ENCODE measurements at regions not wholly inside any gene's neighbourhood (a gene's known extent, or its start where the extent isn't known, plus 50 kb on each side); places are given as distances from the start of the nearest gene placed in this dataset.

DNA sequence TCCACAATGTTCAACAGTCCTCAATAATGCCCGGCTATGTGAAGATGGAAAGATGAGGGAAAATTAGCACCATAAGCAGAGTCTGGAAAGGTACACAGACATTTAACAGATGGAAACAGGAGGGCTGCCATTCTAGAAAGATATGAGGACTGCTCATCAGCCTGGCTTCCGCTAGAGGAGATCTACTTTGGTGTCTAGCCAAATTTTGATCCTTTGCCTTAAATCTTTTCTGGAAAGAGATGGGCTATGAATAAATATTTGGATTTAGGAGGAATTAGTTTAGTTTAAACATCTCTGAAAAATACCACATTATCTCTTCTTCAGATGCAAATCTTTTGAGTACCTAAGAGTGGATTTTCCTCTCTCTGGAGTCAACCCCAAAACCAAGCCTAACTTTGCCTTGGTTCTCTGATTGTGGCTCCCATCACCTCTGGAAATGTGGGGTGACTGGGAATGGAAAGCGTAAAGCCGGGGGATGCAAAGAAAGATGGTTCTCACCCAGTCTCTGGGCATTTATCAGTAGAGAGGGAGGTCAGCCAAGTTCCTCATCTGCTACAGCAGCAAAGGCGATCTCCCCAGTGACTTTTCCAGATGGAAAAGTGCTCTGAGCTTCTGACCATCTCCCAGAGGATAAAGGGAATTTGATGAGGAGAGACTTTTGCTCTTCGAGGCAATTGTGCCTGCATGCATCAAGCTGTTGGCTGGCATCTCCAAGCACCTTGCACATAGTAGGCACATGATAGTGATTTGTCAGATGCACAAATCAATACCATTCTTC lies 410.6 kb downstream of the ZNF521 start:
- no peak for TF ChIP-seq FOXP2 (optimal IDR thresholded peaks at IDR 0.05; ENCODE audit: borderline replicate concordance, extremely low read depth, extremely low read length, insufficient read depth)

DNA sequence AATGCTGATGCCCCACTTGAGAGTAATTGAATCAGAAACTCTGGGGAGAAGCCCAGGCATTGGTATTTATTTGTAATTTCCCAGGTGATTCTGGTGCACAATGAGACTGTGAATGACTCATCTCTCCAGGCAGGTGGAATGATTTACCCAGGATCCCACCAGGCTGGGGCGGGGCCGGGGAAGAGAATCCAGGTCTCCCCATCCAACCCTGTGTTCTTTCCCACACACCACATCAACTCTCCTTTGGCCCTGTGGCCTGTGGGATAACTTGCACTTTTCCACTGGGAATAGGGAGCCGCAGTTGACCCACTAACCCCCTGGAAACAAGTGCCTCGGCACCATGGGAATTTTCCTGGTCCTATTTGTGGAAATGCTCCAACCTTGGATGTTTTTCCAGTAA lies 409.8 kb downstream of the ZNF521 start:
- TF ChIP-seq, protein P1, sequence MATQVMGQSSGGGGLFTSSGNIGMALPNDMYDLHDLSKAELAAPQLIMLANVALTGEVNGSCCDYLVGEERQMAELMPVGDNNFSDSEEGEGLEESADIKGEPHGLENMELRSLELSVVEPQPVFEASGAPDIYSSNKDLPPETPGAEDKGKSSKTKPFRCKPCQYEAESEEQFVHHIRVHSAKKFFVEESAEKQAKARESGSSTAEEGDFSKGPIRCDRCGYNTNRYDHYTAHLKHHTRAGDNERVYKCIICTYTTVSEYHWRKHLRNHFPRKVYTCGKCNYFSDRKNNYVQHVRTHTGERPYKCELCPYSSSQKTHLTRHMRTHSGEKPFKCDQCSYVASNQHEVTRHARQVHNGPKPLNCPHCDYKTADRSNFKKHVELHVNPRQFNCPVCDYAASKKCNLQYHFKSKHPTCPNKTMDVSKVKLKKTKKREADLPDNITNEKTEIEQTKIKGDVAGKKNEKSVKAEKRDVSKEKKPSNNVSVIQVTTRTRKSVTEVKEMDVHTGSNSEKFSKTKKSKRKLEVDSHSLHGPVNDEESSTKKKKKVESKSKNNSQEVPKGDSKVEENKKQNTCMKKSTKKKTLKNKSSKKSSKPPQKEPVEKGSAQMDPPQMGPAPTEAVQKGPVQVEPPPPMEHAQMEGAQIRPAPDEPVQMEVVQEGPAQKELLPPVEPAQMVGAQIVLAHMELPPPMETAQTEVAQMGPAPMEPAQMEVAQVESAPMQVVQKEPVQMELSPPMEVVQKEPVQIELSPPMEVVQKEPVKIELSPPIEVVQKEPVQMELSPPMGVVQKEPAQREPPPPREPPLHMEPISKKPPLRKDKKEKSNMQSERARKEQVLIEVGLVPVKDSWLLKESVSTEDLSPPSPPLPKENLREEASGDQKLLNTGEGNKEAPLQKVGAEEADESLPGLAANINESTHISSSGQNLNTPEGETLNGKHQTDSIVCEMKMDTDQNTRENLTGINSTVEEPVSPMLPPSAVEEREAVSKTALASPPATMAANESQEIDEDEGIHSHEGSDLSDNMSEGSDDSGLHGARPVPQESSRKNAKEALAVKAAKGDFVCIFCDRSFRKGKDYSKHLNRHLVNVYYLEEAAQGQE (IDR thresholded peaks at IDR 0.05; ENCODE audit: insufficient read depth in 1 of 2, low read depth in 2 of 2, low read length in 2 of 2): no peak
- TF ChIP-seq TAF1 (IDR thresholded peaks at IDR 0.05; ENCODE audit: borderline replicate concordance, insufficient read depth, low read length) (no peak), FOXP2 (optimal IDR thresholded peaks at IDR 0.05; ENCODE audit: borderline replicate concordance, extremely low read depth, extremely low read length, insufficient read depth) (no peak), SIN3A (IDR thresholded peaks at IDR 0.05; ENCODE audit: borderline replicate concordance, insufficient read depth, low read length) (no peak), POLR2AphosphoS5 (IDR thresholded peaks at IDR 0.05; ENCODE audit: low read depth, low read length) (no peak)

DNA sequence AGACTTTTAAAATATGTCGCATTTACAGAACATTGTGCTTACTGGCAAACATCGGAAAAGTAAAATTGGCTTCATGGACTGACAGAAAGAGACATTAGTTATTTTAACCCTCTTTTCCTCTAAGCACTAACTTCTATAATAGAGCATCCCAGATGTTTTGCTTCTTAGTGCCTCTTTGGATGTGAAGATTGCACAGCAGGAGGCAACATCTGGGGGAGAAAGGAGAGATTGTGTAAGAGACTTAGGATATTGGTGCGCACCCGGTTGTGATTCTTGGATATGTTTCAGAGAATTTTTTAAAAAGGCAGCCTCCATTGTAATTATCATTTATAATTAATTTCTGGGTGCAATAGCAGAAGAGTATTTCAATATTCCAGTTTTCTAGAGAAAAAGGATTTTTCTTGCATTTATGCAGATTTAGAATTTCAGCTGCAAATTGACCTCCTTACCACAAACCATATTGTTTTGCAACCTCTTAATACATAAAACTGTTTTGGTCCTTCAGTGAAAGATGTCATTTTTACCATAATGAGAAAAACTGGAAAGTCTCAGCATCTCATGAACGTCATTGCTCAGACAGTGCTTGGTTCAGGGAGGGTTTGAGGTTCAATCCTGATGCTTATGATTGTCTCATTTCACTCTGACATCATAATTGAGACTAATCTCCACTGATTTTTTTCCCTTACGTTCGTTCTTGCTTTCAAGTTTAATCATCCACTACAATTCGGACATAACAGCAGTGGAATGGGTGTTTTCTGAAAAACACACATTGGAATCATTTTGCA lies 404.3 kb downstream of the ZNF521 start:
- TF ChIP-seq POLR2AphosphoS5 (IDR thresholded peaks at IDR 0.05; ENCODE audit: low read depth, low read length) (no peak), TAF1 (IDR thresholded peaks at IDR 0.05; ENCODE audit: borderline replicate concordance, insufficient read depth, low read length) (no peak), FOXP2 (optimal IDR thresholded peaks at IDR 0.05; ENCODE audit: borderline replicate concordance, extremely low read depth, extremely low read length, insufficient read depth) (no peak), SIN3A (IDR thresholded peaks at IDR 0.05; ENCODE audit: borderline replicate concordance, insufficient read depth, low read length) (no peak)
- TF ChIP-seq, protein P1 (IDR thresholded peaks at IDR 0.05; ENCODE audit: insufficient read depth in 1 of 2, low read depth in 2 of 2, low read length in 2 of 2): no peak

DNA sequence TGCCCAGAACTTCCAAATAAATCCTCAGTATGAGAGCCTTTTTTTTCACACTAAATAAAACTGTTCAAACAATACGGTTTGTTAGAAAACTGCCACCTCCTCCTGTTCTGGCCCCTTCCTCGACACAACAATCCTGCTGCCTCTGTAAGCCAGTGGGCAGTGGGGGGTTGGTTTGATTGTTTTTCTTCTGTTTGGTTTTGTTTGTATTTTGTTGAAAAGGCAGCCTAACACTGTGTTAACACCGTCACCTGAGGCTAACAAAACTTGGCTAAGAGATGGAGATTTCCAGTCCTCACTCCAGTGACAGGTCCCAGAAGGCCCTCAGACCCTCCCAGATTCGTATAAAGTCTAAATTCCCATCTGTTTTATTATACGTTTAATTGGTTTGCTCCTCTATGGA lies 402.1 kb downstream of the ZNF521 start:
- TF ChIP-seq POLR2AphosphoS5 (IDR thresholded peaks at IDR 0.05; ENCODE audit: low read depth, low read length) (no peak), SIN3A (IDR thresholded peaks at IDR 0.05; ENCODE audit: borderline replicate concordance, insufficient read depth, low read length) (no peak), TAF1 (IDR thresholded peaks at IDR 0.05; ENCODE audit: borderline replicate concordance, insufficient read depth, low read length) (no peak), FOXP2 (optimal IDR thresholded peaks at IDR 0.05; ENCODE audit: borderline replicate concordance, extremely low read depth, extremely low read length, insufficient read depth) (no peak)
- TF ChIP-seq, protein P1 (IDR thresholded peaks at IDR 0.05; ENCODE audit: insufficient read depth in 1 of 2, low read depth in 2 of 2, low read length in 2 of 2): no peak

DNA sequence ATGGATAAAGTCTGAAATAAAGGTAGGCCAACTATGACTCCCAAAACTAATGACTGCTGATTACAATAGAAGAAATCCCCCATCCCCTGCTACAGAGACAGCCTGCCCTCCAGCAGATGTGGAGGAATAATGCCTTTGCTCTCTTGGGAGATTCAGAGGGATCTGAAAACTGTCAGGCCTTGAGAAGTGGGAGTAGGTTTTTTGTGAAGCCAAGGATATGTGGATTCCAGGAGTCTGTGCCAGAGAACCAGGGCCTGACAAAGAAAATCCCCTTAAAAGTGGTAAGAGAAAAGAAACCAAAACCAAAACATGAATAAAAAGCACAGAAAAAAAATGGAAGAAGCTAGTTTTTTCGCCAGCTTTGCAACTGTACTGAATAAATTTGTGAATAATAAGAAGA lies 397.6 kb downstream of the ZNF521 start:
- TF ChIP-seq POLR2AphosphoS5 (IDR thresholded peaks at IDR 0.05; ENCODE audit: low read depth, low read length) (no peak), TAF1 (IDR thresholded peaks at IDR 0.05; ENCODE audit: borderline replicate concordance, insufficient read depth, low read length) (no peak), SIN3A (IDR thresholded peaks at IDR 0.05; ENCODE audit: borderline replicate concordance, insufficient read depth, low read length) (no peak), FOXP2 (optimal IDR thresholded peaks at IDR 0.05; ENCODE audit: borderline replicate concordance, extremely low read depth, extremely low read length, insufficient read depth) (no peak)

DNA sequence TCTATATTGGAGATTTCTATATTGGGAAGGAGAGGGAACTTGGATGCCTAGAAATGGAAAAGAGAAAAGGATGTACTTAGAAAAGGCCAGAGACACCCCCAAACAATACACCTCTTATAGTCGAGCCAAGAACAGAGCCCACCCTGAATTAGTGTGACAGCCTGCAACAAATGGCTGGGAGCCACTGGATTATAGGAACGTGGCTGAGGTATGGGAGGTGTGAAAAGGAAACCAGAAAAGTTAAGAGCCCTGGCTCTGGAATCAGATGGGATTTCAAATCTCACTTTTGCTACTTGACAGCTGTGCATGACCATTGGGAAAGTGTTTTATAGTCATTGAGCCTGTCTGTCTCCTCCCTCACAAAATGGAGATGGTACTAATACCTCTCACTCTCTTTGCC lies 394.0 kb downstream of the ZNF521 start:
- no peak for TF ChIP-seq FOXP2 (optimal IDR thresholded peaks at IDR 0.05; ENCODE audit: borderline replicate concordance, extremely low read depth, extremely low read length, insufficient read depth)
- TF ChIP-seq, protein P1 (IDR thresholded peaks at IDR 0.05; ENCODE audit: insufficient read depth in 1 of 2, low read depth in 2 of 2, low read length in 2 of 2): no peak
- no peak for TF ChIP-seq SIN3A (IDR thresholded peaks at IDR 0.05; ENCODE audit: borderline replicate concordance, insufficient read depth, low read length)
- no peak for TF ChIP-seq TAF1 (IDR thresholded peaks at IDR 0.05; ENCODE audit: borderline replicate concordance, insufficient read depth, low read length)
- no peak for TF ChIP-seq POLR2AphosphoS5 (IDR thresholded peaks at IDR 0.05; ENCODE audit: low read depth, low read length)
